ENCODE measurements at regions not wholly inside any gene's neighbourhood (a gene's known extent, or its start where the extent isn't known, plus 50 kb on each side); places are given as distances from the start of the nearest gene placed in this dataset.

DNA sequence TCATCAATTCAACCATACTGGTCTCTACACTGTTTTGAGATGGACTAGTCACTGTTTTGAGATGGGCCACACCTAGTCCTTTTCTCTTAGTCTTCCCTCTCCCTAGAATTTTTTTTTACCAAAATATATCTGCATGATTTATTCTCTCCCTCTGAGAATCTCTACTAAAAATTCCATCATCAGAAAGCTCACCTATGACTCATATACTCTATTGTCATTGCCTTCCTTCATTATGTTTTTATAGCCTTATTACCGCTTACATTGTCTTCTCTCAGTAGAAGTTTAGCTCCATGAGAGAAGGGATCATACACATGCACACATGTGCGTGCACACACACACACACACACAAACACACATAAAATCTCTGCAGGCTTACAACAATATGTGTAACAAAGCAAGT lies 303.6 kb downstream of the PCDH10 start:
- DNase-seq (ENCODE audit: low spot score), result no peak
- H3K27ac ChIP-seq (ENCODE audit: poor library complexity, severe bottlenecking), result no peak overlapping the region
- H3K4me3 ChIP-seq (ENCODE audit: severe bottlenecking), result no peak overlapping the region
- H3K9me3 ChIP-seq (ENCODE audit: severe bottlenecking), result no peaks in the 10 kb centered on the region
- H3K4me1 ChIP-seq (ENCODE audit: insufficient read depth, poor library complexity, severe bottlenecking), result no peaks in the 10 kb centered on the region
- H3K27me3 ChIP-seq (ENCODE audit: insufficient read depth, poor library complexity, severe bottlenecking), result no peaks in the 10 kb centered on the region
- TF ChIP-seq, protein P1, sequence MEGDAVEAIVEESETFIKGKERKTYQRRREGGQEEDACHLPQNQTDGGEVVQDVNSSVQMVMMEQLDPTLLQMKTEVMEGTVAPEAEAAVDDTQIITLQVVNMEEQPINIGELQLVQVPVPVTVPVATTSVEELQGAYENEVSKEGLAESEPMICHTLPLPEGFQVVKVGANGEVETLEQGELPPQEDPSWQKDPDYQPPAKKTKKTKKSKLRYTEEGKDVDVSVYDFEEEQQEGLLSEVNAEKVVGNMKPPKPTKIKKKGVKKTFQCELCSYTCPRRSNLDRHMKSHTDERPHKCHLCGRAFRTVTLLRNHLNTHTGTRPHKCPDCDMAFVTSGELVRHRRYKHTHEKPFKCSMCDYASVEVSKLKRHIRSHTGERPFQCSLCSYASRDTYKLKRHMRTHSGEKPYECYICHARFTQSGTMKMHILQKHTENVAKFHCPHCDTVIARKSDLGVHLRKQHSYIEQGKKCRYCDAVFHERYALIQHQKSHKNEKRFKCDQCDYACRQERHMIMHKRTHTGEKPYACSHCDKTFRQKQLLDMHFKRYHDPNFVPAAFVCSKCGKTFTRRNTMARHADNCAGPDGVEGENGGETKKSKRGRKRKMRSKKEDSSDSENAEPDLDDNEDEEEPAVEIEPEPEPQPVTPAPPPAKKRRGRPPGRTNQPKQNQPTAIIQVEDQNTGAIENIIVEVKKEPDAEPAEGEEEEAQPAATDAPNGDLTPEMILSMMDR (IDR thresholded peaks at IDR 0.05; ENCODE audit: poor library complexity, severe bottlenecking), result no peak
- H3K36me3 ChIP-seq (ENCODE audit: low read depth), result no peaks in the 10 kb centered on the region
- ATAC-seq (ENCODE audit: low read depth), result no peak

- no peak for ATAC-seq (ENCODE audit: low read depth)
Observed at GRCh38 chr4:133450813-133451212, 301.7 kb downstream of the PCDH10 start.

DNA sequence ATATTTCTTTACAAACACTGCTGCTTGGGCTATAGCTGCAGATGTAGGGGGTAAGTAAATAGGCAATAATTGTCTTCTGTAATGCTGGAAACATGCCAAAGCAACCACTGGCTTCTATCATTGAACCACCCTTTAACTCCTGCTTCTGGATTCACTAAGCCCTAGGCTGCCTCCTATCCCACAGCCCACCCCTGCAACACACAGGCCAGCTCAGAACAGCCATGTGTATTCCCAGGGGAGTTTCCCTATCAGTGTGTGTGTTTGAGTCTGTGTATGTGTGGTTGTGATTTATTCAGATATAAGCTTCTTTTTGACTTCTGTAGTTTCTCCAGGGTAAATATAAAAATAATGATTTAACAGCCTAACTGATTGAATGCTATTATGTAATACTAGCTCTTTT lies 291.3 kb downstream of the PCDH10 start:
- Histone ChIP-seq H3K4me1 (ENCODE audit: insufficient read depth, poor library complexity, severe bottlenecking) (no peaks in the 10 kb centered on the region), H3K9me3 (ENCODE audit: severe bottlenecking) (no peaks in the 10 kb centered on the region), H3K27me3 (ENCODE audit: insufficient read depth, poor library complexity, severe bottlenecking) (no peaks in the 10 kb centered on the region), H3K4me3 (ENCODE audit: severe bottlenecking) (no peak overlapping the region), H3K36me3 (ENCODE audit: low read depth) (no peaks in the 10 kb centered on the region), H3K27ac (ENCODE audit: poor library complexity, severe bottlenecking) (no peak overlapping the region)
- ATAC-seq (ENCODE audit: low read depth) (no peak), DNase-seq (ENCODE audit: low spot score) (no peak)
- TF ChIP-seq, protein P1 (IDR thresholded peaks at IDR 0.05; ENCODE audit: poor library complexity, severe bottlenecking), result no peak

More at GRCh38 chr4:133450813-133451212, 301.7 kb downstream of the PCDH10 start:
- Histone ChIP-seq H3K27me3 (ENCODE audit: insufficient read depth, poor library complexity, severe bottlenecking) (no peaks in the 10 kb centered on the region), H3K36me3 (ENCODE audit: low read depth) (no peaks in the 10 kb centered on the region), H3K27ac (ENCODE audit: poor library complexity, severe bottlenecking) (no peak overlapping the region), H3K9me3 (ENCODE audit: severe bottlenecking) (no peaks in the 10 kb centered on the region), H3K4me1 (ENCODE audit: insufficient read depth, poor library complexity, severe bottlenecking) (no peaks in the 10 kb centered on the region), H3K4me3 (ENCODE audit: severe bottlenecking) (no peak overlapping the region)
- no peak for DNase-seq (ENCODE audit: low spot score)
- TF ChIP-seq, protein P1 (IDR thresholded peaks at IDR 0.05; ENCODE audit: poor library complexity, severe bottlenecking), result no peak

DNA sequence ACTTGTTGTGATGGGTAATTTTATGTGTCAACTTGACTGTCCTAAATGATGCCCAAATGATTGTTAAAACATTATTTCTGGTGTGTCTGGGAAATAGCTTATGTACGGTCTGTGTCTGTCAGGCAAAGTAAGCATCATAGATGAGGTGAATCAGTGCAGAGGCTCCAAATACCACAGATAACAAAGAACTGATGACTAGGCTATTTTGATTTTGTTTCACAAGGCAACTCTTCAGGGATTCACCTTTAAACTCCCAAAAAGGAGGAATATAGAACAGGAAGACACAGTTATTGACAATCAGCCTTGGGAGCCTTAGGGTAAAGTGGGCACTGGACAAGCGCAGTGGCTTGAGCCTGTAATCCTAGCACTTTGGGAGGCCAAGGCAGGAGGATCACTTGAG lies 290.7 kb downstream of the PCDH10 start:
- Histone ChIP-seq H3K36me3 (ENCODE audit: low read depth) (no peaks in the 10 kb centered on the region), H3K4me1 (ENCODE audit: insufficient read depth, poor library complexity, severe bottlenecking) (no peaks in the 10 kb centered on the region), H3K27ac (ENCODE audit: poor library complexity, severe bottlenecking) (no peak overlapping the region), H3K27me3 (ENCODE audit: insufficient read depth, poor library complexity, severe bottlenecking) (no peaks in the 10 kb centered on the region), H3K4me3 (ENCODE audit: severe bottlenecking) (no peak overlapping the region), H3K9me3 (ENCODE audit: severe bottlenecking) (no peaks in the 10 kb centered on the region)
- DNase-seq (ENCODE audit: low spot score) (no peak), ATAC-seq (ENCODE audit: low read depth) (no peak)
- TF ChIP-seq, protein P1 (IDR thresholded peaks at IDR 0.05; ENCODE audit: poor library complexity, severe bottlenecking), result no peak

DNA sequence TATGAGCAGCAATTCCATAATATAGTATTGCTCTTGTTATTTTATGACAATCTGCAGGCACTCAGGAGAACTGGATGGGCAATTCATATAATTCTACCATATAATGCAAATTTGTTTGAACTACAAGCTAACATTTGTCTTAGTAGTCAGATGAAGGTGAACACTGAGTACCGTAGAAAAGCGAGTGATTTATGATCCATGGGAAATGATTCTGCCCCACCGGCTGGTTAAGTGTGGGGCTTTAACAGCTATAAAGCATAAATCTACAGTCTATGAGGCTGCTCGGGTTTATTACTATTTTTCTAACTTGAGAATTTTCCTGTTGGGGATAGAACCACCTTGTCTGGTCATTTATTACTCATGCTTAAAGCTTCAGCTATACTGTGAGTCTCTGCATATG lies 275.5 kb downstream of the PCDH10 start:
- no peak overlapping the region for H3K4me3 ChIP-seq (ENCODE audit: severe bottlenecking)
- H3K36me3 ChIP-seq (ENCODE audit: low read depth), result no peaks in the 10 kb centered on the region
- TF ChIP-seq, protein P1 (IDR thresholded peaks at IDR 0.05; ENCODE audit: poor library complexity, severe bottlenecking), result no peak
- H3K27ac ChIP-seq (ENCODE audit: poor library complexity, severe bottlenecking), result no peak overlapping the region
- ATAC-seq (ENCODE audit: low read depth) (no peak), DNase-seq (ENCODE audit: low spot score) (no peak)
- no peaks in the 10 kb centered on the region for H3K27me3 ChIP-seq (ENCODE audit: insufficient read depth, poor library complexity, severe bottlenecking)
- no peaks in the 10 kb centered on the region for H3K4me1 ChIP-seq (ENCODE audit: insufficient read depth, poor library complexity, severe bottlenecking)
- H3K9me3 ChIP-seq (ENCODE audit: severe bottlenecking), result no peaks in the 10 kb centered on the region

Data from RWPE2 (cell line).